MM.1S (cell line): ENCODE measurements at regions not wholly inside any gene's neighbourhood (a gene's known extent, or its start where the extent isn't known, plus 50 kb on each side); places are given as distances from the start of the nearest gene placed in this dataset.

Experiments
- DNase-seq: peaks from one replicate; pipeline ENCODE4 v3.0.0-alpha.2; 2015
- H2AFZ ChIP-seq: fragments of 300-600 bp; sonication (generic); 2 replicates; pipeline ENCODE4 v1.6.0; 2016; ENCODE audit warnings: antibody characterized with exemption, low read length
- H3F3A ChIP-seq: fragments of 300-600 bp; sonication (generic); 2 replicates; pipeline ENCODE4 v1.6.1; 2016; ENCODE audit warnings: mild to moderate bottlenecking, antibody characterized with exemption, low read length, moderate library complexity, mixed read lengths; ENCODE audit not compliant: insufficient read depth
- H3K27ac ChIP-seq: fragments of 300-600 bp; sonication (generic); 2 replicates; pipeline ENCODE4 v1.5.1; 2016; ENCODE audit warnings: mild to moderate bottlenecking, low read length
- H3K27me3 ChIP-seq: fragments of 300-600 bp; sonication (generic); replicated peaks from 2 replicates; pipeline ENCODE4 v1.6.0; 2016; ENCODE audit warnings: low read length; ENCODE audit not compliant: insufficient read depth
- H3K36me3 ChIP-seq: fragments of 300-600 bp; sonication (generic); replicated peaks from 2 replicates; pipeline ENCODE4 v1.6.1; 2016; ENCODE audit warnings: mild to moderate bottlenecking, low read length, mixed read lengths; ENCODE audit not compliant: insufficient read depth
- H3K4me1 ChIP-seq: fragments of 300-600 bp; sonication (generic); 2 replicates; pipeline ENCODE4 v1.6.1; 2016; ENCODE audit warnings: low read length, mixed read lengths
- H3K4me2 ChIP-seq: fragments of 300-600 bp; sonication (generic); 2 replicates; pipeline ENCODE4 v1.6.0; 2016; ENCODE audit warnings: low read depth, low read length
- H3K4me3 ChIP-seq: fragments of 300-600 bp; sonication (generic); 2 replicates; pipeline ENCODE4 v1.5.1; 2016; ENCODE audit warnings: low read length, mixed read lengths
- H3K79me2 ChIP-seq: fragments of 300-600 bp; sonication (generic); 2 replicates; pipeline ENCODE4 v1.6.1; 2016; ENCODE audit warnings: mixed run types, low read length, mixed read lengths
- H3K9ac ChIP-seq: fragments of 300-600 bp; sonication (generic); 2 replicates; pipeline ENCODE4 v1.6.1; 2016; ENCODE audit warnings: low read length, mixed read lengths
- H3K9me2 ChIP-seq: fragments of 300-600 bp; sonication (generic); replicated peaks from 2 replicates; pipeline ENCODE4 v1.6.1; 2016; ENCODE audit warnings: mild to moderate bottlenecking, low read length, mixed read lengths; ENCODE audit not compliant: insufficient read depth
- H3K9me3 ChIP-seq: fragments of 300-600 bp; sonication (generic); replicated peaks from 2 replicates; pipeline ENCODE4 v1.6.1; 2016; ENCODE audit warnings: mild to moderate bottlenecking, low read length, mixed read lengths; ENCODE audit not compliant: insufficient read depth
- H4K20me1 ChIP-seq: fragments of 300-600 bp; sonication (generic); 2 replicates; pipeline ENCODE4 v1.6.1; 2016; ENCODE audit warnings: mild to moderate bottlenecking, low read length, moderate library complexity, mixed read lengths; ENCODE audit not compliant: insufficient read depth
- EZH2 ChIP-seq: fragments of 300-600 bp; sonication (generic); optimal IDR thresholded peaks from 2 replicates; pipeline ENCODE3; 2017; ENCODE audit warnings: low read depth, mild to moderate bottlenecking, antibody characterized with exemption, low read length, mixed read lengths
- EZH2phosphoT487 ChIP-seq: fragments of 300-600 bp; sonication (generic); IDR thresholded peaks from 2 replicates; pipeline ENCODE4 v1.6.1; 2018; ENCODE audit warnings: antibody characterized with exemption, low read length
- TF ChIP-seq, protein P1 (sequence below): fragments of 300-600 bp; sonication (generic); IDR thresholded peaks from 2 replicates; pipeline ENCODE4 v1.5.1; 2016; ENCODE audit warnings: antibody characterized with exemption, low read length, mixed read lengths

DNA sequence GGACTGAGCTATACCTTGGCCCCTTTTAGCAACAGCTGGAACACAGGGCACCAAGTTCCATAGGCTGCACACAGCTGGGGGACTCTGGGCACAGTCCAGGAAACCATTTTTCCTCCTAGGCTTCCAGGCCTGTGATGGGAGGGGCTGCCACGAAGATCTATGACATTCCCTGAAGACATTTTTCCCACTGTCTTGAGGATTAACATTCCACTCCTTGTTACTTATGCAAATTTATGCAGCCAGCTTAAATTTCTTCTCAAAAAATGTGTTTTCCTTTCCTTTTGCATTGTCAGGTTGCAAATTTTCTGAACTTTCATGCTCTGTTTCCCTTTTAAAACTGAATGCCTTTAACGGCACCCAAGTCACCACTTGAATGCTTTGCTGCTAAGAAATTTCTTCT, 580.1 kb upstream of the FTMT start:
- Histone ChIP-seq H3K4me3 (no peak overlapping the region), H3K9me2 (no peaks in the 10 kb centered on the region), H3K9me3 (no peaks in the 10 kb centered on the region), H3K4me2 (no peak overlapping the region), H4K20me1 (no peaks in the 10 kb centered on the region), H3K79me2 (no peaks in the 10 kb centered on the region), H2AFZ (no peak overlapping the region), H3K27ac (no peak overlapping the region), H3K27me3 (no peaks in the 10 kb centered on the region), H3K4me1 (no peaks in the 10 kb centered on the region), H3K36me3 (no peaks in the 10 kb centered on the region), H3F3A (no peaks in the 10 kb centered on the region), H3K9ac (no peak overlapping the region)
- DNase-seq = no peak
- TF ChIP-seq EZH2phosphoT487 (no peak), EZH2 (no peak)
- TF ChIP-seq, protein P1, sequence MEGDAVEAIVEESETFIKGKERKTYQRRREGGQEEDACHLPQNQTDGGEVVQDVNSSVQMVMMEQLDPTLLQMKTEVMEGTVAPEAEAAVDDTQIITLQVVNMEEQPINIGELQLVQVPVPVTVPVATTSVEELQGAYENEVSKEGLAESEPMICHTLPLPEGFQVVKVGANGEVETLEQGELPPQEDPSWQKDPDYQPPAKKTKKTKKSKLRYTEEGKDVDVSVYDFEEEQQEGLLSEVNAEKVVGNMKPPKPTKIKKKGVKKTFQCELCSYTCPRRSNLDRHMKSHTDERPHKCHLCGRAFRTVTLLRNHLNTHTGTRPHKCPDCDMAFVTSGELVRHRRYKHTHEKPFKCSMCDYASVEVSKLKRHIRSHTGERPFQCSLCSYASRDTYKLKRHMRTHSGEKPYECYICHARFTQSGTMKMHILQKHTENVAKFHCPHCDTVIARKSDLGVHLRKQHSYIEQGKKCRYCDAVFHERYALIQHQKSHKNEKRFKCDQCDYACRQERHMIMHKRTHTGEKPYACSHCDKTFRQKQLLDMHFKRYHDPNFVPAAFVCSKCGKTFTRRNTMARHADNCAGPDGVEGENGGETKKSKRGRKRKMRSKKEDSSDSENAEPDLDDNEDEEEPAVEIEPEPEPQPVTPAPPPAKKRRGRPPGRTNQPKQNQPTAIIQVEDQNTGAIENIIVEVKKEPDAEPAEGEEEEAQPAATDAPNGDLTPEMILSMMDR = no peak

DNA sequence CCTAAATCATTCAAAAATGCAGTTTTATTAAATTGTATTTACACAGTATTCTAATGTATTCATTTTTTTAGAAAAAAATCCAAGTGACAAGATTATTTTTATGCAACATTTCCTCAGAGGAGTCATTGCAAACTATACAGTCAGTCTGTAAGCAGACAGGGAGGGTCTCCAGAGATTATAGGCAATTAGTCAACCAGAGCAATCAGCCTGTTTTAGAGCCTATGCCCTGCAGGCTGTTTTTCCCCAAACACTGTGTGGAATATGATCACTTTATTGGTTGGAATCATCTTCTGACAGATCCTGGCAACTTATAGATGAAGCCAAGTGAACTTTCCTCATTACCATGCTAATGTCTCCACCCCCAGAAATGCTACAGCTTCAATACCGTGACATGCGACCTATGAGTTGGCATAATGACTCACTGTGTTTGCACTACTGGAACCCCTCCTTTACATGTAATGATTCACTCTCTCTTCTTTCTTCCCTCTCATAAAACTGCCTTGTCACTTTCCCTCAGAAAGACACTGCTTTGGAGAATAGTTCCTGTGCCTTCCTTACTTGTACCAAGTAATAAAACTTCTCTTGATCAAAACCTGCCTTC, 577.7 kb upstream of the FTMT start:
- TF ChIP-seq, protein P1 = no peak
- H2AFZ ChIP-seq = no peak overlapping the region
- H3K36me3 ChIP-seq = no peaks in the 10 kb centered on the region
- no peak overlapping the region for H3K9ac ChIP-seq
- H3K27me3 ChIP-seq = no peaks in the 10 kb centered on the region
- no peak overlapping the region for H3K27ac ChIP-seq
- no peak overlapping the region for H3K4me3 ChIP-seq
- H3K4me2 ChIP-seq = no peak overlapping the region
- no peaks in the 10 kb centered on the region for H3K9me2 ChIP-seq
- H3F3A ChIP-seq = no peaks in the 10 kb centered on the region
- no peak for DNase-seq
- H3K79me2 ChIP-seq = no peaks in the 10 kb centered on the region
- no peaks in the 10 kb centered on the region for H3K9me3 ChIP-seq
- no peaks in the 10 kb centered on the region for H4K20me1 ChIP-seq
- no peaks in the 10 kb centered on the region for H3K4me1 ChIP-seq

DNA sequence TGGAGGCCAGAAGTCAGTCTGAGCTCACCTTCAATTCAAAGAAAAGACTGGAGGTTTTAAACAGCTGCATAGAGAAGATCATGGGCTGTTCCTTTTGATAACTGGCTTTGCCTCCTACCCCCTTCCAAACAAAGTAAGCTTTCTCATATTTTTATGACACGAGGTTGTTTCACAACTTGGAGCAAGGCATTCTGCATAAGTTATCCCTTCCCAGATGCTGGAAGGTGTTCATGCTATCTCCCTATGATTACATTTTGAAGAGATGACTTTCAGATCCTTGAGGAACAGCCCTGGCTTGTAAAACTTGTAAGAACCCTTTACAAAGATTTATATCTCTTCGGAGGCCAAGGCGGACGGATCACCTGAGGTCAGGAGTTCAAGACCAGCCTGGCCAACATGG, 571.9 kb upstream of the FTMT start:
- H3K4me3 ChIP-seq = no peak overlapping the region
- H2AFZ ChIP-seq = no peak overlapping the region
- H3K9ac ChIP-seq = no peak overlapping the region
- TF ChIP-seq EZH2 (no peak), EZH2phosphoT487 (no peak)
- TF ChIP-seq, protein P1 = no peak
- no peaks in the 10 kb centered on the region for H3K36me3 ChIP-seq
- no peaks in the 10 kb centered on the region for H3K9me2 ChIP-seq
- no peak for DNase-seq
- H3K27me3 ChIP-seq = no peaks in the 10 kb centered on the region
- H3K79me2 ChIP-seq = no peaks in the 10 kb centered on the region
- H4K20me1 ChIP-seq = no peaks in the 10 kb centered on the region
- H3K9me3 ChIP-seq = no peaks in the 10 kb centered on the region
- no peak overlapping the region for H3K4me2 ChIP-seq
- H3K4me1 ChIP-seq = no peaks in the 10 kb centered on the region
- no peaks in the 10 kb centered on the region for H3F3A ChIP-seq
- H3K27ac ChIP-seq = no peak overlapping the region
